ENCODE measurements at regions not wholly inside any gene's neighbourhood (a gene's known extent, or its start where the extent isn't known, plus 50 kb on each side); places are given as distances from the start of the nearest gene placed in this dataset.
"Not testable (repeated sequence)": the region's sequence is repeated elsewhere in the genome, so short reads cannot be mapped to it uniquely, and the experiment has no call there.

- DNase-seq: no peak
Measured at GRCh38 chr22:22168941-22169867, 75.4 kb upstream of the VPREB1 start.

GRCh38 chr22:22168190-22168940 is 76.2 kb upstream of the VPREB1 start:
- DNase-seq: peak; percentile 18

DNA sequence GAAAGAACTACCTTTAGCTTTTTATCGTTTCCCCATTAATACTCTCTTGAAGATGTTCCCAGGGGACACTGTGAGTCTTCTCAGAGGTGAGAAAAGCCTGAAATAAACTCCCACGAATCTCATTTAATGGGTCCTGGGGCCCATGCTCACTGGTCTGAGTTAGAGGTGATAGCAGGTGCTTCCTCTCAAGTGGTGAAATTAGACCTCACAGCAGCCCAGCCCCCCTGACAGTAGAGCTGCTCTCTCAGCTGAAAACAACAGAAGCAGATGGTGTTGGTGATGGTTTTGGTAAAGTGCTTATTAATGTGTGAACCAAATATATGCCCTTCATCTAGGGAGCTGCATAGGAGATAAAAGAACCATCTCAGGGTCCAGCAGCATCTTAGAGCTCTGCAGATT is 76.8 kb upstream of the VPREB1 start:
- DNase-seq: no peak

GRCh38 chr22:22166941-22167713 is 77.5 kb upstream of the VPREB1 start:
- DNase-seq: no peak

DNA sequence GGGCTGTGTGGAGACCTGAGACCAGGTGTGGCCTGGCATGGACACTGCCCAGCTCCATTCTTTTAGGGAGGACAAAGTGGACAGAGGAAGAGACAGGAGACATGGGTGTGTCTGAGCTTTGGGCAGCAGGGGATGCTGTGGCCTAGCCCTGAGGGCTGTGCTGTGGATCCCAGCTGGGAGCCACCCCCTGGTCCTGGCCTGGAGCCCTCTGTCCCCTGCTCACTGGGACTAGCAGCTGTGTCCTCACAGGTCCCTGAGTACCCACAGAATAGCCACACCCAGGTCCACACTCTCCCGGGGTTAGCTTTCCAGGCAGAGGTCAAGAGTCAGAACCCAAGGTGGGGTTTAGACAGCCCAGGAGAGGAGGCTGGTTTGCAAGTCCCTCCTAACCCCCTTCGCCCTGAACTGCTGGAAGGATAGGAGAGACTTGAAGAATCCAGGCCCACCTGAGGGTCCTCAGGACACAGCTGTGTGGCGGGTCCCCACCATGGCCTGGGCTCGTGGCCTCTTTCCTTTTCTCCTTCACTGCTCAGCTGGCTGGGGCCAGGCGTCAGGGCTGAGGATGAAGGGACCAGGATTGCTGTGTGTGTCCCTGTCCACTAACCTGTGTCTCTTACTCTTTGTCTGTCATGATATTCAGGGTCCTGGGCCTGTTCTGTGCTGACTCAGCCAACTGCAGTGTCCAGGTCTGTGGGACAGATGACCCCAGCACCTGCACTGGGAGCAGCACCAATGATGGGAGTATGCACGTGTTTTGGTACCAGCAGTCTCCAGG is 78.5 kb upstream of the VPREB1 start:
- DNase-seq: no peak

DNA sequence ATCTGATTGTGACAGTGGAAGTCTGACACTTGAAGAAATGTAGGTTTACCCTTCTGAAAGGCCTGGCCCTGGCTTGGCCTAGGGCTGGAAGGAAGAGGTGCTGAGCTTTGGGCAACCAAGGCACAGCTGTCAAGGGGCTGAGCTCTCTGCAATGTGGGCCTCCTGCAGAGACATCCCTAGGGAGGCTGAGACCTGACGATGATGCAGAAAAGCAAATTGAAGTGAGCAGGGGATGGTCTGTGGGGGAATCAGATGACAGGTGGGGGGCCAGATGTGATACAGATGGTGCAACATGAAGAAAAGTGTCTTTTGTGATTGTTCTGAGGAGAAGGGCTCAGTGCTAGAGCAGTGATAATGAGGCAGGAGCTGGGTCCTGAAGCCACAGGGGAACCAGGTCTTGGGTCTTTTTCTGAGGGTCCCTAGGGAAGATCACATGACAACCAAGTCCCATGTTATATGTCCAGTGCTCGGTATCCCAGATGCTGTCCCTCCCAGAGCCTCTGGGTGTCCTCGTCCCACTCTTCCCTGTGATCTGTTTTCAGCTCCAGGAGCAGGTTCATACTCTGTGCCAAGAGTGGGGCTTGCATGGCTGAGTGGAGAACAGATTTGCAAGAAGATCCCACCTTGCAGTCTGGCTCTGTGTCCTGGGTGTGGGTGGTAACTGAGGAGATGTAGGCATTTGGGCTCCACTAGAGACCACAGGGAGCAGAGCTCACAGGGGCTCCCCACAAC is 79.9 kb upstream of the VPREB1 start:
- no peak for DNase-seq

DNA sequence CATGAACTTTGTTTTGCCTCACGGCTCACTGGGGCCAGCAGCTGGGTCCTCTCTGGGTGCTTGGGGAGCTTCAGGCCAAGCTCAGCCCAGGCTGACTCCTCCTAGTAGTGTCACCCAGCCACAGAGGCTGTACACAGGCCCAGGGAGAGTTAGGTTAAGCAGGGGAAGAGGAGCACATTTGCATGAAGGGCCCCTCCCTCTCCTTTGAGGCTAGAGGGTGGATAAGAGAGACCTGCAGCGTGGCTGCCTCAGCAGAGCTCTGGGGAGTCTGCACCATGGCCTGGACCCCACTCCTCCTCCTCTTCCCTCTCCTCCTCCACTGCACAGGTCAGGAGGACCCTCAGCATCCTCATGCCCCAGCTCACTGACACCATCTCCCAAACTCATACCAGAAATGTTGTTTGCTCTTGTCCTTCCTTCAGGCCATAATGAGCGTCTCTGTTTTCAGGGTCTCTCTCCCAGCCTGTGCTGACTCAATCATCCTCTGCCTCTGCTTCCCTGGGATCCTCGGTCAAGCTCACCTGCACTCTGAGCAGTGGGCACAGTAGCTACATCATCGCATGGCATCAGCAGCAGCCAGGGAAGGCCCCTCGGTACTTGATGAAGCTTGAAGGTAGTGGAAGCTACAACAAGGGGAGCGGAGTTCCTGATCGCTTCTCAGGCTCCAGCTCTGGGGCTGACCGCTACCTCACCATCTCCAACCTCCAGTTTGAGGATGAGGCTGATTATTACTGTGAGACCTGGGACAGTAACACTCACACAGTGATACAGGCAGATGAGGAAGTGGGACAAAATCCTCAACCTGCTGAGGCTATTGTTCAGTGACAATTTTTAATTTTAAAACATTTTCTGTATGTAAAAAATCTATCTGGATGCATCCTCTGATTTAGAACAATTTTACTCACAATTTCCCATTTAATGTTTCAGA is 82.4 kb upstream of the VPREB1 start:
- DNase-seq: no peak

DNA sequence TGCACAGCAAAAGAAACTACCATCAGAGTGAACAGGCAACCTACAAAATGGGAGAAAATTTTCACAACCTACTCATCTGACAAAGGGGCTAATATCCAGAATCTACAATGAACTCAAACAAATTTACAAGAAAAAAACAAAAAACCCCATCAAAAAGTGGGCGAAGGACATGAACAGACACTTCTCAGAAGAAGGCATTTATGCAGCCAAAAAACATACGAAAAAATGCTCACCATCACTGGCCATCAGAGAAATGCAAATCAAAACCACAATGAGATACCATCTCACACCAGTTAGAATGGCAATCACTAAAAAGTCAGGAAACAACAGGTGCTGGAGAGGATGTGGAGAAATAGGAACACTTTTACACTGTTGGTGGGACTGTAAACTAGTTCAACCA is 83.8 kb upstream of the VPREB1 start:
- DNase-seq: not testable (repeated sequence)

GRCh38 chr22:22159384-22159783 is 85.2 kb upstream of the VPREB1 start:
- no peak for DNase-seq

DNA sequence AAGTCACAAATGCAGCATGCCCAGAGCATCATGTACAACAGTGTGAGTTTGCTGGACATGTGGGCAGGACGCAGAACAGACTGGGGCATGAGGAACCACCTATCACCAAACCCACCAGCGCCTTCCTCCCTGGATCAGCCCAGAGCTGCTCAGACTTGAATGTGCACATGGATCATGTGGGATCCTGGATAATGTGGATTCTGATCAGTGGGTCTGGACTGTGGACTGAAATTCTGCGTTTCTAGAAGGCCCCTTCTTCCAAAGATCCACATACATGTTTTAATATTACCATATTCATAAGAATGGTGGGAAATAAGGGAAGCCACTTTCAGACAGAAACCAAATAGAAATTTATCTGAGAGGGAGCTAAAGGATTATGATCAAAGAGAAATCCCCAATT is 85.6 kb upstream of the VPREB1 start:
- DNase-seq: no peak

- no peak for DNase-seq
Measured at GRCh38 chr22:22158207-22158816, 86.3 kb upstream of the VPREB1 start.

GRCh38 chr22:22157348-22157725 is 87.2 kb upstream of the VPREB1 start:
- no peak for DNase-seq

- peak; percentile 57 for DNase-seq
Measured at GRCh38 chr22:22156716-22157347, 87.8 kb upstream of the VPREB1 start.

DNA sequence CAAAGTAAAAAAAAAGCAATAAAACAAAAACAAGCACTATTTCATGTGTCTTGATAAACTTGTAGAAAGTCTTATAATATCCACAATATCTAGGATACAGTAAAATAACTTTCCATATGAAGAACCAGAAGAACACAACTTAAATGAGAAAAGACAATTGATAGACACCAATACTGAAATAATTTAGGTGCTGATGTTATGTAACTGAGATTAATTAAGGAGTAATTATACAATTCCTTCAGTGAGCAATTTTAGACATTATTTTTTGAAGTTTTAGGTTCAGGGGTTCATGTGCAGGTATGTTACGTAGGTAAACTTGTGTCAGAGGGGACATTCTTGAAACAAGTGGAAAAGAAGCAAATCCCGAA is 88.3 kb upstream of the VPREB1 start:
- DNase-seq: no peak

DNA sequence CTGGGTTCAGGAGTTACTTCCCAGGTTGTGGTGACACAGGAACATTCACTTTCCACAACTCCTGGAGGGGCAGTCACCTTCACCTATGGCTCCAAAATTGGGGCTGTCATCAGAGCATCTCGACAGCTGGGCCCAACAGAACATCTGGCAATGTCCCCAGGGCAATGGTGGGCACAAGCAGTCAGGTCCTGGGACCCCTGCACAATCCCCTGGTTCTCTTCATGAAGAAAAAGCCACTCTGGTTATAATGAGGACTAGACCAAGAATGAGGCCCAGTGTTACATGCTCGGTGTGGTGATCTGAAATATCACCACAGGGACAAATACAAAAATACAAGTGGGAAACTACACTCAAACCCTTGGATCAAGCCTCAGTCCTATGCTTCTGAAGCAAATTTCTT is 89.0 kb upstream of the VPREB1 start:
- DNase-seq: no peak

DNA sequence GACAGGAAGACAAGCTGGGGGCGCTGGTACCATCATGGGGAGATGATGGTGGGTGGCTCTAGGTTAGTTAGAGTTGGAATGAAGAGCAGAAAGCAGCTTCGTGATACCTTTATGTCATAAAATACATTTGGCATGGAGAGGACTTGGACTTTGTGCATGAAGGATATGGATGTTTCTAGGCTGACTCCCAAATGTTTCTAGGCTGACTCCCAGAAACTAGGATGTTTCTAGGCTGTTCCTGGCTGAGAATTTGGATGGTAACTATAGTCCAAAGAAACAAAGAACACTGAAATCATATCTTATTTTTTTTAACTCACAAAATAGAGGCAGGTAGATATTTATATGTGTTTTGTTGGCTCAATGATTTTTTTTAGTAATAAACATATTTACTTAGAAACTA is 89.4 kb upstream of the VPREB1 start:
- no peak for DNase-seq

DNA sequence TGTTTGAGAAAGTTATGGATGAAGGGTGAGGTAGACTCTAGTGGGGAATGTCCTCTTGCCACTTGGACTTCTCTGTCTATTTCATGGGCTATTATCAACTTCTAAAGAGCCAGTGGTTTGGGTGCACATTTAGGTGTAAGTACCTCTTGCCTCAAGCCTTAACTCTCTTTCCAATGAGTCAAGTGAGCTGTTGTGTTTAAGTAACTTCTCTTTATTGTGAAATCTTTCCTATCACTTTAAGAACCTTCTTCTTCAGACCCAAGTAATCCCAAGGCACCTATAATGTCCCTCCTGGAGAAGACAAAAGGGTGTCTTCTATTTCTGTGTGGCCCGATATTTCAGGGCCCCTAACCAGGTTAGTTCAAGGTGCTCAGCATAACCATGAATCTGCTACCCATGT is 90.5 kb upstream of the VPREB1 start:
- no peak for DNase-seq

DNA sequence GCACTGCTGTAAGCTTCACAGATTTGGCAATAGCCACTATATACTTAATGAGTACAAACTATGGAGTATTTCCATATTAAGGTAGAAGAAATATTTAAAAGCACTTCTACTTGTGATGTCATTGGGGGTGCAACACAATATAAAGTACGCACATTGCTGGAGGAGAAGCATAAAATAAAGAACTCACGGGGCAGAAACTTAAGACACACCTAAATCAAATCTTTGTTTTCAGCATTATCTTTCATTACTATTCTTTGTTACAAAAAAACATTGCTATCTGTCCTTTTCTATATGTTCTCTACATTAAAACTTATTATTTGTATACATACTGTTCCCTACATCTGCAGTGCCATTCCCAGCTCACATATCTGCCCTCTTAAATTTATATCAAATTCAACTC is 93.3 kb upstream of the VPREB1 start:
- no peak for DNase-seq

- DNase-seq: no peak
Measured at GRCh38 chr22:22150457-22150856, 94.1 kb upstream of the VPREB1 start.

GRCh38 chr22:22148905-22149304 is 95.7 kb upstream of the VPREB1 start:
- DNase-seq: no peak
